SK-N-SH treated with all-trans-retinoic acid at 6 μM for 48 hours (cell line): ENCODE measurements at regions not wholly inside any gene's neighbourhood (a gene's known extent, or its start where the extent isn't known, plus 50 kb on each side); places are given as distances from the start of the nearest gene placed in this dataset.

Experiments
- ARNTL ChIP-seq: fragments of 450-650 bp; formaldehyde crosslinking; IDR thresholded peaks from 2 replicates; pipeline ENCODE4 v1.5.0; 2020; ENCODE audit warnings: low read depth, mild to moderate bottlenecking, moderate library complexity, borderline replicate concordance
- BACH2 ChIP-seq: fragments of 250-450 bp; sonication (Bioruptor Pico); IDR thresholded peaks from 2 replicates; pipeline ENCODE4 v1.9.0; 2021; ENCODE audit warnings: mild to moderate bottlenecking, borderline replicate concordance
- PPARA ChIP-seq: fragments of 250-450 bp; sonication (Bioruptor Pico); IDR thresholded peaks from 2 replicates; pipeline ENCODE4 v1.5.0; 2020; ENCODE audit warnings: mild to moderate bottlenecking, borderline replicate concordance
- RARB ChIP-seq: fragments of 250-450 bp; sonication (Bioruptor Pico); IDR thresholded peaks from 2 replicates; pipeline ENCODE4 v1.8.0; 2021; ENCODE audit warnings: mild to moderate bottlenecking, moderate library complexity
- TOX ChIP-seq: fragments of 250-450 bp; sonication (Bioruptor Pico); IDR thresholded peaks from 2 replicates; pipeline ENCODE4 v1.8.0; 2021; ENCODE audit warnings: mild to moderate bottlenecking, moderate library complexity, borderline replicate concordance
- ZC3H10 ChIP-seq: fragments of 250-450 bp; sonication (Bioruptor Pico); IDR thresholded peaks from 2 replicates; pipeline ENCODE4 v1.5.1; 2021; ENCODE audit warnings: mild to moderate bottlenecking, moderate library complexity
- ZFP3 ChIP-seq: fragments of 250-450 bp; sonication (Bioruptor Pico); IDR thresholded peaks from 2 replicates; pipeline ENCODE4 v1.5.0; 2020; ENCODE audit warnings: mild to moderate bottlenecking, moderate library complexity
- ZFP30 ChIP-seq: fragments of 450-650 bp; formaldehyde crosslinking; IDR thresholded peaks from 2 replicates; pipeline ENCODE4 v1.5.0; 2022; ENCODE audit warnings: mild to moderate bottlenecking, moderate library complexity
- ZNF8 ChIP-seq: fragments of 450-650 bp; formaldehyde crosslinking; IDR thresholded peaks from 2 replicates; pipeline ENCODE4 v1.5.0; 2020; ENCODE audit warnings: mild to moderate bottlenecking, moderate library complexity
- TF ChIP-seq, protein P1 (sequence below): fragments of 250-450 bp; sonication (Bioruptor Pico); IDR thresholded peaks from 2 replicates; pipeline ENCODE4 v1.8.0; 2020; ENCODE audit warnings: mild to moderate bottlenecking, moderate library complexity, borderline replicate concordance
- TF ChIP-seq, protein P2 (sequence below): fragments of 250-450 bp; sonication (Bioruptor Pico); IDR thresholded peaks from 2 replicates; pipeline ENCODE4 v1.5.1; 2020; ENCODE audit warnings: low read depth, mild to moderate bottlenecking, moderate library complexity

DNA sequence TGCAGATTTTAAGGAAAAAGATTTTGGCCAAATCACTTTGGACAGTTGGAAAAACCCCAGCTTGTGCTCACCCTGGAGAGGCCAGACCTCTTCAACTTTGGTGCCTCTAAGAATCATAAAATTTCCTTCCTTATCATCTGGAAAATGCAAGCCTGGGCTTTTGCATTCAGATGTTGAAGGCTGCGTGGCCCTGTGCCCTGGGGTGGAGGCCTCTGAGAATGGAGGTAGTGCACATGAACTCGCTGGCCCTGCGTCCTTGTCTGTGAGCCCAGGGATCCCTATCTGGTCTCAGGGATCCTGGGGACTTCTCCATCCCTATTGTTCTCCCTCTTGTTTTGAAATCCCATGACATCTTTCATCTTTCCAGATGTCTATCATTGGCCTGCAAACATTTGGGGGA, 64.6 kb upstream of the ARNT2 start:
- TF ChIP-seq, protein P1, sequence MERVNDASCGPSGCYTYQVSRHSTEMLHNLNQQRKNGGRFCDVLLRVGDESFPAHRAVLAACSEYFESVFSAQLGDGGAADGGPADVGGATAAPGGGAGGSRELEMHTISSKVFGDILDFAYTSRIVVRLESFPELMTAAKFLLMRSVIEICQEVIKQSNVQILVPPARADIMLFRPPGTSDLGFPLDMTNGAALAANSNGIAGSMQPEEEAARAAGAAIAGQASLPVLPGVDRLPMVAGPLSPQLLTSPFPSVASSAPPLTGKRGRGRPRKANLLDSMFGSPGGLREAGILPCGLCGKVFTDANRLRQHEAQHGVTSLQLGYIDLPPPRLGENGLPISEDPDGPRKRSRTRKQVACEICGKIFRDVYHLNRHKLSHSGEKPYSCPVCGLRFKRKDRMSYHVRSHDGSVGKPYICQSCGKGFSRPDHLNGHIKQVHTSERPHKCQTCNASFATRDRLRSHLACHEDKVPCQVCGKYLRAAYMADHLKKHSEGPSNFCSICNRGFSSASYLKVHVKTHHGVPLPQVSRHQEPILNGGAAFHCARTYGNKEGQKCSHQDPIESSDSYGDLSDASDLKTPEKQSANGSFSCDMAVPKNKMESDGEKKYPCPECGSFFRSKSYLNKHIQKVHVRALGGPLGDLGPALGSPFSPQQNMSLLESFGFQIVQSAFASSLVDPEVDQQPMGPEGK (CRISPR knock-in tag): no peak
- TF ChIP-seq BACH2 (CRISPR knock-in tag): no peak
- TF ChIP-seq PPARA (CRISPR knock-in tag): no peak
- no peak for TF ChIP-seq ZNF8 (CRISPR knock-in tag)
- TF ChIP-seq RARB (CRISPR knock-in tag): no peak
- TF ChIP-seq, protein P2, sequence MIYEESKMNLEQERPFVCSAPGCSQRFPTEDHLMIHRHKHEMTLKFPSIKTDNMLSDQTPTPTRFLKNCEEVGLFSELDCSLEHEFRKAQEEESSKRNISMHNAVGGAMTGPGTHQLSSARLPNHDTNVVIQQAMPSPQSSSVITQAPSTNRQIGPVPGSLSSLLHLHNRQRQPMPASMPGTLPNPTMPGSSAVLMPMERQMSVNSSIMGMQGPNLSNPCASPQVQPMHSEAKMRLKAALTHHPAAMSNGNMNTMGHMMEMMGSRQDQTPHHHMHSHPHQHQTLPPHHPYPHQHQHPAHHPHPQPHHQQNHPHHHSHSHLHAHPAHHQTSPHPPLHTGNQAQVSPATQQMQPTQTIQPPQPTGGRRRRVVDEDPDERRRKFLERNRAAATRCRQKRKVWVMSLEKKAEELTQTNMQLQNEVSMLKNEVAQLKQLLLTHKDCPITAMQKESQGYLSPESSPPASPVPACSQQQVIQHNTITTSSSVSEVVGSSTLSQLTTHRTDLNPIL (CRISPR knock-in tag): no peak
- TF ChIP-seq ARNTL (CRISPR knock-in tag): no peak
- no peak for TF ChIP-seq TOX (CRISPR knock-in tag)
- no peak for TF ChIP-seq ZFP30
- no peak for TF ChIP-seq ZC3H10 (CRISPR knock-in tag)
- no peak for TF ChIP-seq ZFP3 (CRISPR knock-in tag)
